ENCODE measurements at regions not wholly inside any gene's neighbourhood (a gene's known extent, or its start where the extent isn't known, plus 50 kb on each side); places are given as distances from the start of the nearest gene placed in this dataset.

GRCh38 chr9:28770226-28770625 lies 1196.9 kb upstream of the C9orf72 start:
- DNase-seq, result no peak

DNA sequence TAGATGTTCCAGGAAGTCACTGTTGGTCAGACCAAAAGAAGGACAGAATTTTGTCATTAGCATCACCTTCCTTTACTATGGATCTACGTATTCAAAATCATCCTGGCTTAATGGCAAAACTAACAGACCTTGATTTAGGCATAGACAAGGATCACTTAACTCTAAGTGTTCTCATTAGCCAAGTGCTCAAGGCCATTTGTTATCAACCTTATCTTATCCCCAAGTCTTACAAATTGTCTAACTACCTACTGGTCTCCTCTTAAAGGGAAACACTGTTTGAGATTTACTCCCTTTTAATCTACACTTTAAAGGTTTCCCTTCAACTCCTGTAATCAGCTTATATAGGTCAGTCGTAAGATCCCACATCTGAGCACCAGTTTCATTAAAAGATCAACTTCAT lies 1197.5 kb upstream of the C9orf72 start:
- DNase-seq, result no peak

- DNase-seq, result peak; percentile 53
These were observed 1201.4 kb upstream of the C9orf72 start for GRCh38 chr9:28774433-28775235.

DNA sequence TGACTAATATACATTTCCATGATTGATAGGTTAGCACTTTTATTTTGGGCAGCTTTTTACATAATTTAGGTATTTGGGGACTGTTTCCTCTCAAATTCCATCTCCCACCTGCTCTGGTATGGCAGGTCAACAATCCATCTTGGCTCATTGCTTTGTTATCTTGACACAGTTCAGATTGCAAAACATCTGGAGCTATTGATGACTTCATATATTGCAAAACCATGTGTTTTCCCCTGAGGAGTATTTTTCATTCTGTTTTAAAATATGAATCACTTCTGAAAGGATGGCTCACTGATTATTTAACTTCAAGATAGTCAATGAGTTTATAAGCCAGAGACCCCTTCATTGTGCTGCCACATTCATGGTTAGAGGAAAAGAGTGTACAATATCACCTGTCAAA lies 1206.0 kb upstream of the C9orf72 start:
- no peak for DNase-seq

- DNase-seq, result no peak
These were observed 1208.2 kb upstream of the C9orf72 start for GRCh38 chr9:28781481-28781880.

GRCh38 chr9:28782630-28783029 lies 1209.3 kb upstream of the C9orf72 start:
- peak; percentile 5 for DNase-seq

- DNase-seq, result no peak
These were observed 1219.4 kb upstream of the C9orf72 start for GRCh38 chr9:28792716-28793115.

DNA sequence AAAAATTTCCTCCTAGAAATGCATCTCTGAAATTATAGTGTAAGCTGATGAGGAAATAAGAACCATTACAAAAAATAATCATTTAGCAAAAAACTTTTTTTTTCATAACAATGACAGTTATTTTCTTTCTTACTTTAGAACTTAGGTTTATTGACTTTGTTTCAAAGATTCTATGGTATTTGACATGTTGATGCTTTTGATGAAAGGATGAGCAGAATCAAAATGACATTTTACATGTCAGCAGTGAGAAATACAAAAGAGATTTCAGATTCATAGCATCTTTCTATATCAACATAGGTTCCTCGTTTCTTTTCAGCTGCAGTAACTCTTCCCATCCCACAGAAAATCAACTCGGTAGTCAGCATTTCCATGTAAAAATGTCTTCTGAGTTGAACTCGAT lies 1226.6 kb upstream of the C9orf72 start:
- no peak for DNase-seq

- DNase-seq, result no peak
These were observed 1228.0 kb upstream of the C9orf72 start for GRCh38 chr9:28801144-28801799.

- DNase-seq, result no peak
These were observed 1231.9 kb upstream of the C9orf72 start for GRCh38 chr9:28805197-28805596.

DNA sequence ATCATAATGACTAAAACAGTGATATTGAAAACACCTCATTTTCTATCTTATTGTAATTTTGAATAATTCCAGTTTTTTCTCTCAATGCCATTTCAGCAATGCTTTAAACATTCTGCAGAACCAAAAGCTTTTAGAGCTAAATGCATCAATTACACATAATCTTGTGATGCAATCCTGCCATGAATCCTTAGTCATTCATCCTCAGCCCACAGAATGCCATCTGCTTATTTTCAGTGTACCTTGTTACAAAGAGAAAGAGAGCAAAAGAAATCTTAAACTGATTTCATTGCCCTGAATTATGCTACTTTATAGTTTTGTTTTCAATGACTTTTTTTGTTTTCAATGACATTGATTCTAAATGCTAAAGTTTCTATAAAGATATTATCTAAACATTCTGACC lies 1234.8 kb upstream of the C9orf72 start:
- DNase-seq, result no peak

DNA sequence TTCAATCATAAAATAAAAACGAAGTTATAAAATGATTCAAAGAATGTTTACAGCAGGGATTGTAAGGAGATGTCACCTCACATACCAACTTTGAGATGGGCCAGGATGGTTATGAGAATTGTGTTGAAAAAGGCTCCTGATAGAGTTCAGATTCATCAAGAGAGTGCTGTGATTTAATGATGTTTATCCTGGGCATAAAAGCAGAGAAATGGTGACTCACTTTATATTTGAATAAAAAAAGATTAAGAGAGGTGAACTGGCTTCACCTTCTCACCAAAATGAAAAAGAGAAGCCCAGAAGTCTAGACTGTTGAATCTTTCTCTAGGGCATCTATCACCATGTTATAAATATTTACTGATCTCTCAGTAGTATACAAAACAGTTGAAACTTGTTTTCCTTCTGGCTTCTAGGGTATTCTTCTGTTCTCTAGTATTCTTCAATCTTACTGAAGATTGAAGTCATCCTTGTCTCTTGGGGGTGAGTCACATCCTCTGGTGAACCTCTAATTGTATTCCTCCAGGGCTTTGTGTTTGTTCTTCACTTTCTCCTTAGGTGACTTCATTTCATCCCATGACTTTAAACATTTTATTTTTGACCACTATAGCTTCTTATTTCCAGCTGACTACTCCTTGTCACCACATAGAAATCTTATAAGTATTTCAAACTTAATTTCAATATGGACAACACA lies 1237.3 kb upstream of the C9orf72 start:
- no peak for DNase-seq

DNA sequence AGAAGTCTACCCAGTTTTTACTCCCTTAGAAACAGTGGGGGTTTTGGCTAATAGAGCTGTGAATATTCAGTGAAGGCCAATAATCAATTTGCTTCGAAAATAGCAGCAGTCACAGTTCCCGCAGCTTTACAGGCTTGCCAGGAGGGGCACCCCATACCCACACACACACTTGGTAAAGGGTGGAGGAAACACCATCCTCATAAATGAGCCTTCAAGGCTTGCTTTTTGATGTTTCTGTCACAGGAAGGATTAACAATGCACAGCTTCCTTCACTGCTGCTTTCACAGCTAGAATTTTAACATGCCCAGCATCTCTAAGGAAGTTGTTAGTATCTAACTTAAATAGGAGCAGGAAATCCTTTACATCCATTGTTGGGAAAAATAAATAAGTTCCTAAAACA lies 1247.5 kb upstream of the C9orf72 start:
- no peak for DNase-seq

- no peak for DNase-seq
These were observed 1248.0 kb upstream of the C9orf72 start for GRCh38 chr9:28821240-28821639.

DNA sequence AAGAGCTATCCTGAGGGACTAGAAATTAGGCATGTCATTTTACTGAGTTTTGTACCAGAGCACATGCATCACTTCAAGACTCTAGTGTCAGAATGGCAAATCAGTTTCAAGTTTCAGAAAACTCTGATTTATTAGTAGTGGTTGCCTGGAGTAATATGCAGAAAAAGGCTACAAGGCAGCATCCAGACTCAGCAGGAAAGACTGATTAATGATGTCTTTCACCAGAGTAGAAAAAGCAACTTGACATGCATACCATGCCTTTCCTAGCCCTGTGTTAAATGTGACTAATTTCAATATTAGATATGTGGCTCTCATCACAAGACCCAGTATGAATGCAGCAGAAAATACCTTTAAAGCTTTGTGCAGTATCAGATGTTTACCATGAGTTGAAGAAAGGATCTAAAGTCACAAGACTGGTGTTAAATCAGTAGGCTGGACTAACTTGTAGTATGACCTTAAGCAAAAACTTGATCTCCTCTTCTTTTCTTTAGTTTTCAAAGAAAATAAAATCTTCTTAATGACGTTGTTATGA lies 1251.2 kb upstream of the C9orf72 start:
- DNase-seq, result no peak

DNA sequence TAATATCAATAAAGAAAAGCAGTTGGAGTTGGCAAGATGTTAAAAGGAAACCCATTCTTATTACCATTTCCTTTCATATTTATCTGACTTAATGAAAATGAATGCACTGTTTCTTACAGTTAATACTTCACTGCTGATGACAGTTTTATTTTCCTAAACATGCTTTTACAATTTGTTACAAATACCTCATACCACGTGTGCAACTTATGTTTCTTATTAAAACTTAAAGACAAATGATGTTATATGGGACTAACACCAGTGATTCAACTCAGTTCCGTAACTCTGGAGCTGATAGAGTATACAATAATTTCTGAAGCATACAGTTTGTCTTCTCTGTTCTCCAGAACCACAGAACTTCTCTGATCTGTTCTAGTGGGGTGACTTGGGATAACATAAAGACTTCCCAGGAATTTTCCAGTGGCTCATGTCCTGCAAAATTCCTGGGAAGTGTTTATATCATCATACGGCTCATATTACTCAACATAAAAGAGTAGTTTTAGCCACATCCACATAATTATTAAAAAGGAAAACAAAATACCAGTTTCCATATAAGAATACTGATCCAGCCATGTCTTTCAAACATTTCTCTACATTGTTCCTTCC lies 1259.0 kb upstream of the C9orf72 start:
- no peak for DNase-seq

DNA sequence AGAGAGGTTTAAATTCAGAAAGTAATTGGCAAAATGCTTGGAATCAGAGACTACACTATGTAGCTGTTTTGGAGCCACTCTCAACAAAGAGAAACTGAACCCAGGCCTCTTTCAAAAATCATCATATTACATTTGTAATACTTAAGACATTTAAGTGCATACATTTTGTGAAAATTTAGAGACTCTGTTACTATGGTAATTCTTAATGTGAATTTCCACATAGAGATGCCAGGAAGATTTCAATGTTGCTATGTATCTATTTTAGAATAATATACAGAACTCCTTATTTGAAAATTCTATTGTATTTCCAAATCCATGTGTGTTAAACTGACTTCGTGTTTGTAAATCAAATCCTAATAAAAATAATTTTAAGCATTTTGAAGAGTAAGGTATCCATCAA lies 1260.9 kb upstream of the C9orf72 start:
- DNase-seq, result no peak

DNA sequence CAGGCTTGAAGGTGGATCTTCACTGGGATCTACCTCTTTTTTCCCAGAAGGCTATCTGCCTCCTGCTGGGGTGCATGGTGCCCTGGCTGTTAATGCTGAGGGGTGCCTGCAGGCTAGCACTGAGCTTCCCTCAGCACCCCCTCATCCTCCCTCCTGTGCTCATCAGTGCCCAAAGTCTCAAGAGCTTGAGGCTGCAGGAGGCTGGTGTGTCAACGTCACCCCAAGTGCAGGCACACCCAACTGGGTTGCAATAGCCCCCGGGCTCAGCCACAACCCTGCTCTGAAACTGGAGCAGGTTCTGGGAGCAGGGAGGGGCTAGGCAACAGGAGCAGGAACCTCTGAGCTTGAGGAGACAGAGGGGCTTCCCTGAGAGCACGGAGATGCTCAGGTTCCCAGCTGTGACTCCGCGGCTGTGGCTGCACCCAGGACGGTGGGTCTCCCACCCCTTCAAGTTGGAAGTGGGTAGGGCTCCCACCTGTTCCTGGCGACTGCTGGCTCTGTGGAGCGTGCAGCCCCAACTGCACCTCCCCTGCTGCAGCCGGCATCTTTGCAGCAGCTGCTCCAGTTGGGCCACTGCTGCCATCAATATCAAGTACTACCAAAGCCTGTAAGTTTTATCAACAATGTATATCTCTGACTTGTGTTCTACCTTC lies 1266.6 kb upstream of the C9orf72 start:
- no peak for DNase-seq

DNA sequence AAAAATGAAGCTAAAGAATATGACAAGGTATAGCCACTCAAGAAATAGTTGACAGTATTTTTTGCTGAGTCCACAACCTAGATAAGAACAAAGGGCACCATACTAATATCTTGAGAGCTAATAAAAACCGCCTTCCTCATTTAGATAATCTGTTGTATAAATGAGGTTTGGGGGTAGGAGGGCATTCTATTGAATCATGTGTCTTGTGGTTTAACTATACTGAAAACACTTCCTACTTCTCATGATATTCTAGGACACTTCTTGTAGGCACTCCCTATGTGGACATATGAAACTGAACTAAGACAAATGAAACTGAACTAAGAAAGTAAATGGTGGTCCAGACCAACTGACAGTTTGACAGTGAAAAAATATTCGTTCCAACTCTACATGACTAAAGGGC lies 1268.5 kb upstream of the C9orf72 start:
- peak; percentile 25 for DNase-seq

GRCh38 chr9:28847331-28847730 lies 1274.0 kb upstream of the C9orf72 start:
- no peak for DNase-seq

- no peak for DNase-seq
These were observed 1275.4 kb upstream of the C9orf72 start for GRCh38 chr9:28848671-28849070.

DNA sequence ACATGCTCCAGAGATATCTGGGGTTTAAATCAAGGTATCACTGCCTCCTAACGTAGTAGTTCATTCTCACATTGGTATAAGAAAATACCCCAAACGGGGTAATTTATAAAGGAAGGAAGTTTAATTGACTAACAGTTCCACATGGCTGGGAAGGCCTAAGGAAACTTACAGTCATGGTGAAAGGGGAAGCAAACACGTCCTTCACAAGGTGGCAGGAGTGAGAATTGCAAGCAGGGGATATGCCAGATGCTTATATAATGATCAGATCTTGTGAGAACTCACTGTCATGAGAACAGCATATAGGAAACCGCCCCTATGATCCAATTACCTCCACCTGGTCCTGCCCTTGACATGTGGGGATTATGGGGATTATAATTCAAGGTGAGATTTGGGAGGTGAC lies 1280.2 kb upstream of the C9orf72 start:
- DNase-seq, result peak; percentile 10

- no peak for DNase-seq
These were observed 1293.7 kb upstream of the C9orf72 start for GRCh38 chr9:28866951-28867350.
